ENCODE measurements at regions not wholly inside any gene's neighbourhood (a gene's known extent, or its start where the extent isn't known, plus 50 kb on each side); places are given as distances from the start of the nearest gene placed in this dataset.

- no peak overlapping the region for H3K4me3 ChIP-seq (replicated peaks in 1 of 3)
- intact Hi-C loops (cut with DNase I) = no loop called here
- TF ChIP-seq POLR2A (IDR thresholded peaks at IDR 0.05) = no peak
- TF ChIP-seq, protein P1, sequence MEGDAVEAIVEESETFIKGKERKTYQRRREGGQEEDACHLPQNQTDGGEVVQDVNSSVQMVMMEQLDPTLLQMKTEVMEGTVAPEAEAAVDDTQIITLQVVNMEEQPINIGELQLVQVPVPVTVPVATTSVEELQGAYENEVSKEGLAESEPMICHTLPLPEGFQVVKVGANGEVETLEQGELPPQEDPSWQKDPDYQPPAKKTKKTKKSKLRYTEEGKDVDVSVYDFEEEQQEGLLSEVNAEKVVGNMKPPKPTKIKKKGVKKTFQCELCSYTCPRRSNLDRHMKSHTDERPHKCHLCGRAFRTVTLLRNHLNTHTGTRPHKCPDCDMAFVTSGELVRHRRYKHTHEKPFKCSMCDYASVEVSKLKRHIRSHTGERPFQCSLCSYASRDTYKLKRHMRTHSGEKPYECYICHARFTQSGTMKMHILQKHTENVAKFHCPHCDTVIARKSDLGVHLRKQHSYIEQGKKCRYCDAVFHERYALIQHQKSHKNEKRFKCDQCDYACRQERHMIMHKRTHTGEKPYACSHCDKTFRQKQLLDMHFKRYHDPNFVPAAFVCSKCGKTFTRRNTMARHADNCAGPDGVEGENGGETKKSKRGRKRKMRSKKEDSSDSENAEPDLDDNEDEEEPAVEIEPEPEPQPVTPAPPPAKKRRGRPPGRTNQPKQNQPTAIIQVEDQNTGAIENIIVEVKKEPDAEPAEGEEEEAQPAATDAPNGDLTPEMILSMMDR (IDR thresholded peaks at IDR 0.05) = no peak
- H3K27me3 ChIP-seq = no peaks in the 10 kb centered on the region
- H3K27ac ChIP-seq = no peak overlapping the region
- no peaks in the 10 kb centered on the region for H3K4me1 ChIP-seq
- no peaks in the 10 kb centered on the region for H3K9me3 ChIP-seq
- DNase-seq = no peak
- no peaks in the 10 kb centered on the region for H3K36me3 ChIP-seq
- 92 to 95% methylated on average over 4 of the region's 4 CpGs for WGBS, 2 donors
Measured at GRCh38 chr5:167801999-167802398, 489.4 kb upstream of the WWC1 start.

- Histone ChIP-seq H3K36me3 (no peaks in the 10 kb centered on the region), H3K27me3 (no peaks in the 10 kb centered on the region), H3K27ac (no peak overlapping the region), H3K9me3 (no peaks in the 10 kb centered on the region), H3K4me1 (no peaks in the 10 kb centered on the region), H3K4me3 (replicated peaks in 1 of 3) (no peak overlapping the region)
- DNase-seq = no peak
- TF ChIP-seq, protein P1 (IDR thresholded peaks at IDR 0.05) = no peak
- no peak for TF ChIP-seq POLR2A (IDR thresholded peaks at IDR 0.05)
- WGBS, 2 donors = 39 to 54% methylated on average over 2 of the region's 2 CpGs
- intact Hi-C loops (cut with DNase I) = no loop called here
Measured at GRCh38 chr5:167802755-167803431, 488.6 kb upstream of the WWC1 start.

DNA sequence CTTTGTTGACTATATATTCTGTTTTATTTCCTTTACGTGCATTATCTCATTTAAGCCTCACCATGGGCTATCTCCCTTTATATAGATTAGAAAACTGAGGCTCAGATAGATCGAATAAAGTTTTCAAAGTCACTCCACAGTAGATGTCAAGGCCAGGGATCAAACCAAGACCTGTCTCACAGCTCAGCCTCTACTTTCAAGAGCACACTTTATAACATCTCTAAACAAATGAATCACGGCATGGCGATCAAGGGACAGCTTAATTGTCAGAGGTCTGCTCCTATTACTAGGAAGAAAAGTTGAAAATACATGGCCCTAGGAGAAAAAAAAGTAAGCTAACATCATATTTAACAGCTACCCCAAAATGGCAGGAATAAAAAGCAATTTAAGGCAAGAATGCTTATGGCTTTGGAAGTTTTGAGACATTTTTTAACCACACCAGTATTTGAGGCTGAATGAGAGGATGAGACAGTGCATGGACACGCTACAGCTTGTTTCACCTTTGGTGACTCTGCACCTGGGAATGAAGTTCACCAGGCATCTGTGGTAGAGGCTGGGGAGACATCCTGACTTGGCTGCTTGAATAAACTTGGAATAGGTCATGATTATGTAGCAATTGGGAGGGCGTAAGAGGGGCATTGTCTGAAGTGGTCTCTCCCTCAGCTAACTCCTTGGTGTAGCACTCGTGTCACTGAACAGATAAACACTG lies 486.8 kb upstream of the WWC1 start:
- 78 to 79% methylated on average over 7 of the region's 7 CpGs for WGBS, 2 donors
- intact Hi-C loops (cut with DNase I) = no loop called here
- no peaks in the 10 kb centered on the region for H3K27me3 ChIP-seq
- H3K36me3 ChIP-seq = no peaks in the 10 kb centered on the region
- DNase-seq = no peak
- no peak overlapping the region for H3K4me3 ChIP-seq (replicated peaks in 1 of 3)
- no peak for TF ChIP-seq POLR2A (IDR thresholded peaks at IDR 0.05)
- TF ChIP-seq, protein P1 (IDR thresholded peaks at IDR 0.05) = no peak
- no peaks in the 10 kb centered on the region for H3K9me3 ChIP-seq
- no peak overlapping the region for H3K27ac ChIP-seq
- no peaks in the 10 kb centered on the region for H3K4me1 ChIP-seq

DNA sequence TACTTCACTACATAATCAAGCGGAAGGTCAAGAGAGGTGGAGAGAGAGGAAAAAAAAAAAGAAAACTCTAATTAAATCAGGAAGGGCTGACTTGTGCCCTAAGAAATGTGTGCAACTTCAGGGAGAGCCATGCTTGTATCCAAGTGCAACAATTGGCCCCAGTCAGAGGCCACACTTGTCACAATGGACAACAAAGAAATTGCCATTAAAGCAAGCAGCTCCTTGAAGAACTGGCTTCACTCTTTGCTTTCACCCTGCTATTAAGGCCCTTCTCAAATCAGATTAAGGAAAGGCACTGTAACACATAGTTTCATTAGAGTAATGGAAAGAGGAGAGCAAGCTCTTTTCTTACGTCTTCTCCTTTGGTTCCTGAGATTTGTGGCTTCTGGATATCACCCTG lies 480.9 kb upstream of the WWC1 start:
- Histone ChIP-seq H3K4me1 (no peaks in the 10 kb centered on the region), H3K9me3 (no peaks in the 10 kb centered on the region), H3K4me3 (replicated peaks in 1 of 3) (no peak overlapping the region), H3K27me3 (no peaks in the 10 kb centered on the region), H3K27ac (no peak overlapping the region), H3K36me3 (no peaks in the 10 kb centered on the region)
- 94 to 98% methylated on average over 2 of the region's 2 CpGs for WGBS, 2 donors
- intact Hi-C loops (cut with DNase I) = no loop called here
- no peak for DNase-seq
- TF ChIP-seq POLR2A (IDR thresholded peaks at IDR 0.05) = no peak
- TF ChIP-seq, protein P1 (IDR thresholded peaks at IDR 0.05) = no peak

GRCh38 chr5:167812871-167813270 lies 478.6 kb upstream of the WWC1 start:
- intact Hi-C loops (cut with DNase I) = no loop called here
- TF ChIP-seq, protein P1 (IDR thresholded peaks at IDR 0.05) = no peak
- no peak for TF ChIP-seq POLR2A (IDR thresholded peaks at IDR 0.05)
- Histone ChIP-seq H3K36me3 (no peaks in the 10 kb centered on the region), H3K27ac (no peak overlapping the region), H3K4me3 (replicated peaks in 1 of 3) (no peak overlapping the region), H3K4me1 (no peaks in the 10 kb centered on the region), H3K27me3 (no peaks in the 10 kb centered on the region), H3K9me3 (no peaks in the 10 kb centered on the region)
- WGBS, 2 donors = 84 to 87% methylated on average over 4 of the region's 4 CpGs
- no peak for DNase-seq

Measured in thyroid gland (tissue), 4 donors.